Keratinocyte (primary cell): ENCODE measurements at regions not wholly inside any gene's neighbourhood (a gene's known extent, or its start where the extent isn't known, plus 50 kb on each side); places are given as distances from the start of the nearest gene placed in this dataset.

ENCODE experiments used
- EZH2 ChIP-seq: IDR thresholded peaks from one replicate; pipeline ENCODE4 v1.6.1; 2012; ENCODE audit warnings: inconsistent platforms, mild to moderate bottlenecking, low read length, moderate library complexity
- TF ChIP-seq, protein P1 (sequence below), 3 experiments: IDR thresholded peaks in 1 of 3; conservative IDR thresholded peaks in 1 of 3; optimal IDR thresholded peaks in 1 of 3; 2 replicates in 2 of 3; 3 replicates in 1 of 3; pipeline versions ENCODE3 to v1.5.1; 2011; ENCODE audit warnings: low read length in 3 of 3, mild to moderate bottlenecking in 3 of 3, moderate library complexity in 2 of 3, control low read depth in 1 of 3, inconsistent platforms in 1 of 3; ENCODE audit not compliant: insufficient read depth in 2 of 3; ENCODE audit errors: extremely low read depth in 1 of 3

DNA sequence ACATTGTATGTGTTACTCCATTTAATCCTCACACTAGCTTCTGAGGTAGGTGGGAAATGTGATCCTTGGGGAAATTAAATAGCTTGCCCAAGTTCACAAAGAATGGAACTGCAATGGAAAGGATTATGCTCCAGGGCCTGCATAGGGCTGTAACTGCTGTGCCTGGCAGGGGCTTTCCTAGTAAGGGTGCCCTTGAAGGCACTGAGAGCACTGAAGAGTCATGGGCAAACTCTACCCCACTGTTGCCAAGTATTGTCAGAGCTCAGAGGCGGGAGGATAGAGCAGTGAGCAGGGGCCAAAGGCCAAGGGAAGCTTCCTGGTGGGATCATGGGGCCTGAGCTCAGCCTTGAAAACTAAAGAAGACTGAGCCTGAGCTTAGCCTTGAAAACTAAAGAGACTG is 133.0 kb upstream of the NALF2 start:
- TF ChIP-seq, protein P1, sequence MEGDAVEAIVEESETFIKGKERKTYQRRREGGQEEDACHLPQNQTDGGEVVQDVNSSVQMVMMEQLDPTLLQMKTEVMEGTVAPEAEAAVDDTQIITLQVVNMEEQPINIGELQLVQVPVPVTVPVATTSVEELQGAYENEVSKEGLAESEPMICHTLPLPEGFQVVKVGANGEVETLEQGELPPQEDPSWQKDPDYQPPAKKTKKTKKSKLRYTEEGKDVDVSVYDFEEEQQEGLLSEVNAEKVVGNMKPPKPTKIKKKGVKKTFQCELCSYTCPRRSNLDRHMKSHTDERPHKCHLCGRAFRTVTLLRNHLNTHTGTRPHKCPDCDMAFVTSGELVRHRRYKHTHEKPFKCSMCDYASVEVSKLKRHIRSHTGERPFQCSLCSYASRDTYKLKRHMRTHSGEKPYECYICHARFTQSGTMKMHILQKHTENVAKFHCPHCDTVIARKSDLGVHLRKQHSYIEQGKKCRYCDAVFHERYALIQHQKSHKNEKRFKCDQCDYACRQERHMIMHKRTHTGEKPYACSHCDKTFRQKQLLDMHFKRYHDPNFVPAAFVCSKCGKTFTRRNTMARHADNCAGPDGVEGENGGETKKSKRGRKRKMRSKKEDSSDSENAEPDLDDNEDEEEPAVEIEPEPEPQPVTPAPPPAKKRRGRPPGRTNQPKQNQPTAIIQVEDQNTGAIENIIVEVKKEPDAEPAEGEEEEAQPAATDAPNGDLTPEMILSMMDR (optimal IDR thresholded peaks at IDR 0.05 in 1 of 3, IDR thresholded peaks at IDR 0.05 in 1 of 3, conservative IDR thresholded peaks at IDR 0.05 in 1 of 3; ENCODE audit: extremely low read depth in 1 of 3, insufficient read depth in 2 of 3, low read length in 3 of 3) = no peak
- TF ChIP-seq EZH2 = no peak
